Activated naive CD8-positive, alpha-beta T cell treated with anti-CD3 and anti-CD28 coated beads, Interleukin-2, amount 10 ng/mL, durations not matched to agents 7 days and 5 days (primary cell): ENCODE measurements at regions not wholly inside any gene's neighbourhood (a gene's known extent, or its start where the extent isn't known, plus 50 kb on each side); places are given as distances from the start of the nearest gene placed in this dataset.
"Not testable (repeated sequence)": the region's sequence is repeated elsewhere in the genome, so short reads cannot be mapped to it uniquely, and the experiment has no call there.

Experiments used
- ATAC-seq: fragments of 150-1000 bp; cut with Tn5 transposase; one replicate; pipeline ENCODE4 v1.10.0; 2021; ENCODE audit warnings: low read depth, moderate library complexity
- POLR2A ChIA-PET: fragments of 350-600 bp; sonication (Branson Sonifier 250); formaldehyde crosslinking; loops from one replicate; lab custom pipeline; 2021; ENCODE audit warnings: antibody characterized with exemption; lab: Charles Lee
- DNase-seq: peaks from one replicate; pipeline ENCODE4 v3.0.0; 2021
- H3K27ac Mint-ChIP-seq: one replicate; pipeline ENCODE4 v1.8.0; 2022; ENCODE audit warnings: mild to moderate bottlenecking, mixed read lengths
- H3K27me3 Mint-ChIP-seq: one replicate; pipeline ENCODE4 v1.8.0; 2022; ENCODE audit warnings: mild to moderate bottlenecking, moderate library complexity, mixed read lengths
- H3K36me3 Mint-ChIP-seq: one replicate; pipeline ENCODE4 v1.8.0; 2021; ENCODE audit warnings: mild to moderate bottlenecking, mixed read lengths
- H3K4me1 Mint-ChIP-seq: one replicate; pipeline ENCODE4 v1.8.0; 2021; ENCODE audit warnings: mixed read lengths
- H3K4me3 Mint-ChIP-seq: one replicate; pipeline ENCODE4 v1.8.0; 2022; ENCODE audit warnings: mild to moderate bottlenecking, moderate library complexity, mixed read lengths
- H3K9me3 Mint-ChIP-seq: one replicate; pipeline ENCODE4 v1.8.0; 2021; ENCODE audit warnings: mixed read lengths

- no peak overlapping the region for H3K27ac Mint-ChIP-seq
- H3K4me3 Mint-ChIP-seq, result no peak overlapping the region
- POLR2A ChIA-PET, result no interaction called here
- no peaks in the 10 kb centered on the region for H3K4me1 Mint-ChIP-seq
- DNase-seq, result no peak
- H3K36me3 Mint-ChIP-seq, result no peaks in the 10 kb centered on the region
- H3K9me3 Mint-ChIP-seq, result no peaks in the 10 kb centered on the region
- no peak for ATAC-seq
- H3K27me3 Mint-ChIP-seq, result peaks cover 42% of the 10 kb centered on the region
These were observed 179.0 kb downstream of the YTHDC2 start for GRCh38 chr5:113692466-113692865.

GRCh38 chr5:113692891-113693457 lies 179.5 kb downstream of the YTHDC2 start:
- no peaks in the 10 kb centered on the region for H3K9me3 Mint-ChIP-seq
- H3K4me1 Mint-ChIP-seq, result no peaks in the 10 kb centered on the region
- H3K27ac Mint-ChIP-seq, result no peak overlapping the region
- POLR2A ChIA-PET, result no interaction called here
- H3K27me3 Mint-ChIP-seq, result peaks cover 42% of the 10 kb centered on the region
- ATAC-seq (no peak), DNase-seq (no peak)
- H3K4me3 Mint-ChIP-seq, result no peak overlapping the region
- no peaks in the 10 kb centered on the region for H3K36me3 Mint-ChIP-seq

GRCh38 chr5:113693701-113694100 lies 180.2 kb downstream of the YTHDC2 start:
- Mint-ChIP-seq H3K4me3 (no peak overlapping the region), H3K27ac (no peak overlapping the region), H3K36me3 (no peaks in the 10 kb centered on the region), H3K4me1 (no peaks in the 10 kb centered on the region), H3K9me3 (no peaks in the 10 kb centered on the region), H3K27me3 (peaks cover 42% of the 10 kb centered on the region)
- POLR2A ChIA-PET, result no interaction called here
- no peak for DNase-seq
- no peak for ATAC-seq

GRCh38 chr5:113694576-113694975 lies 181.1 kb downstream of the YTHDC2 start:
- H3K27ac Mint-ChIP-seq, result no peak overlapping the region
- no peaks in the 10 kb centered on the region for H3K4me1 Mint-ChIP-seq
- no peaks in the 10 kb centered on the region for H3K36me3 Mint-ChIP-seq
- no peaks in the 10 kb centered on the region for H3K9me3 Mint-ChIP-seq
- no peak overlapping the region for H3K4me3 Mint-ChIP-seq
- ATAC-seq (no peak), DNase-seq (no peak)
- H3K27me3 Mint-ChIP-seq, result peaks cover 42% of the 10 kb centered on the region
- POLR2A ChIA-PET, result no interaction called here

- ATAC-seq (no peak), DNase-seq (no peak)
- POLR2A ChIA-PET, result no interaction called here
- H3K9me3 Mint-ChIP-seq, result peaks cover 9% of the 10 kb centered on the region
- no peak overlapping the region for H3K27ac Mint-ChIP-seq
- H3K4me3 Mint-ChIP-seq, result no peak overlapping the region
- no peaks in the 10 kb centered on the region for H3K4me1 Mint-ChIP-seq
- no peaks in the 10 kb centered on the region for H3K27me3 Mint-ChIP-seq
- H3K36me3 Mint-ChIP-seq, result no peaks in the 10 kb centered on the region
These were observed 189.8 kb downstream of the YTHDC2 start for GRCh38 chr5:113703266-113703665.

GRCh38 chr5:113705657-113706056 lies 192.2 kb downstream of the YTHDC2 start:
- no peak for ATAC-seq
- H3K27ac Mint-ChIP-seq, result no peak overlapping the region
- DNase-seq, result no peak
- peaks cover 9% of the 10 kb centered on the region for H3K9me3 Mint-ChIP-seq
- POLR2A ChIA-PET, result no interaction called here
- no peak overlapping the region for H3K4me3 Mint-ChIP-seq
- no peaks in the 10 kb centered on the region for H3K36me3 Mint-ChIP-seq
- H3K27me3 Mint-ChIP-seq, result no peaks in the 10 kb centered on the region
- H3K4me1 Mint-ChIP-seq, result no peaks in the 10 kb centered on the region

GRCh38 chr5:113713051-113713450 lies 199.6 kb downstream of the YTHDC2 start:
- Mint-ChIP-seq H3K4me1 (no peaks in the 10 kb centered on the region), H3K9me3 (peaks cover 7% of the 10 kb centered on the region), H3K27me3 (peaks cover 4% of the 10 kb centered on the region), H3K27ac (no peak overlapping the region), H3K36me3 (no peaks in the 10 kb centered on the region), H3K4me3 (no peak overlapping the region)
- POLR2A ChIA-PET, result no interaction called here
- ATAC-seq (no peak), DNase-seq (no peak)

- H3K4me3 Mint-ChIP-seq, POLR2A ChIA-PET, H3K27me3 Mint-ChIP-seq, H3K4me1 Mint-ChIP-seq, DNase-seq, H3K36me3 Mint-ChIP-seq, ATAC-seq, H3K9me3 Mint-ChIP-seq, H3K27ac Mint-ChIP-seq: not testable (repeated sequence)
These were observed 202.4 kb downstream of the YTHDC2 start for GRCh38 chr5:113715921-113716320.

GRCh38 chr5:113719549-113719948 lies 206.1 kb downstream of the YTHDC2 start:
- H3K4me3 Mint-ChIP-seq, result no peak overlapping the region
- POLR2A ChIA-PET, result no interaction called here
- H3K36me3 Mint-ChIP-seq, result no peaks in the 10 kb centered on the region
- no peak overlapping the region for H3K27ac Mint-ChIP-seq
- no peak for DNase-seq
- no peaks in the 10 kb centered on the region for H3K4me1 Mint-ChIP-seq
- H3K9me3 Mint-ChIP-seq, result peaks cover 7% of the 10 kb centered on the region
- no peaks in the 10 kb centered on the region for H3K27me3 Mint-ChIP-seq
- no peak for ATAC-seq

GRCh38 chr5:113721171-113721570 lies 207.7 kb downstream of the YTHDC2 start:
- POLR2A ChIA-PET, result no interaction called here
- Mint-ChIP-seq H3K27ac (no peak overlapping the region), H3K4me3 (no peak overlapping the region), H3K4me1 (no peaks in the 10 kb centered on the region), H3K27me3 (no peaks in the 10 kb centered on the region), H3K36me3 (no peaks in the 10 kb centered on the region), H3K9me3 (peaks cover 2% of the 10 kb centered on the region)
- no peak for DNase-seq
- no peak for ATAC-seq

- POLR2A ChIA-PET, result no interaction called here
- Mint-ChIP-seq H3K27ac (no peak overlapping the region), H3K4me1 (no peaks in the 10 kb centered on the region), H3K4me3 (no peak overlapping the region), H3K9me3 (no peaks in the 10 kb centered on the region), H3K27me3 (no peaks in the 10 kb centered on the region), H3K36me3 (no peaks in the 10 kb centered on the region)
- DNase-seq (no peak), ATAC-seq (no peak)
These were observed 209.5 kb downstream of the YTHDC2 start for GRCh38 chr5:113723021-113723420.

- H3K4me1 Mint-ChIP-seq, result no peaks in the 10 kb centered on the region
- POLR2A ChIA-PET, result no interaction called here
- DNase-seq, result no peak
- H3K36me3 Mint-ChIP-seq, result no peaks in the 10 kb centered on the region
- ATAC-seq, result no peak
- H3K27ac Mint-ChIP-seq, result no peak overlapping the region
- H3K4me3 Mint-ChIP-seq, result no peak overlapping the region
- no peaks in the 10 kb centered on the region for H3K27me3 Mint-ChIP-seq
- H3K9me3 Mint-ChIP-seq, result no peaks in the 10 kb centered on the region
These were observed 222.3 kb downstream of the YTHDC2 start for GRCh38 chr5:113735751-113736150.

GRCh38 chr5:113742176-113742575 lies 228.7 kb downstream of the YTHDC2 start:
- Mint-ChIP-seq H3K9me3 (no peaks in the 10 kb centered on the region), H3K4me3 (no peak overlapping the region), H3K4me1 (no peaks in the 10 kb centered on the region), H3K27me3 (no peaks in the 10 kb centered on the region), H3K36me3 (no peaks in the 10 kb centered on the region), H3K27ac (no peak overlapping the region)
- POLR2A ChIA-PET, result no interaction called here
- DNase-seq, result no peak
- no peak for ATAC-seq

GRCh38 chr5:113742639-113743038 lies 229.1 kb downstream of the YTHDC2 start:
- Mint-ChIP-seq H3K27ac (no peak overlapping the region), H3K9me3 (no peaks in the 10 kb centered on the region), H3K4me3 (no peak overlapping the region), H3K36me3 (no peaks in the 10 kb centered on the region), H3K27me3 (no peaks in the 10 kb centered on the region), H3K4me1 (no peaks in the 10 kb centered on the region)
- ATAC-seq, result no peak
- POLR2A ChIA-PET, result no interaction called here
- no peak for DNase-seq

GRCh38 chr5:113748403-113748802 lies 234.9 kb downstream of the YTHDC2 start:
- Mint-ChIP-seq H3K9me3 (no peaks in the 10 kb centered on the region), H3K4me1 (no peaks in the 10 kb centered on the region), H3K27ac (no peak overlapping the region), H3K36me3 (no peaks in the 10 kb centered on the region), H3K27me3 (no peaks in the 10 kb centered on the region), H3K4me3 (no peak overlapping the region)
- POLR2A ChIA-PET, result no interaction called here
- ATAC-seq, result no peak
- no peak for DNase-seq
